GM20000 (cell line): ENCODE measurements at regions not wholly inside any gene's neighbourhood (a gene's known extent, or its start where the extent isn't known, plus 50 kb on each side); places are given as distances from the start of the nearest gene placed in this dataset.

Source experiments
- DNase-seq: peaks from one replicate; pipeline ENCODE4 v3.0.0; 2012; ENCODE audit warnings: low spot score
- CTCF ChIP-seq: IDR thresholded peaks from 2 replicates; pipeline ENCODE4 v1.5.1; 2012; ENCODE audit warnings: mild to moderate bottlenecking, control low read depth; ENCODE audit errors: extremely low read depth, missing control alignments

GRCh38 chr14:51307551-51307950, 67.5 kb downstream of the TMX1 start:
- DNase-seq: no peak
- TF ChIP-seq CTCF: no peak

DNA sequence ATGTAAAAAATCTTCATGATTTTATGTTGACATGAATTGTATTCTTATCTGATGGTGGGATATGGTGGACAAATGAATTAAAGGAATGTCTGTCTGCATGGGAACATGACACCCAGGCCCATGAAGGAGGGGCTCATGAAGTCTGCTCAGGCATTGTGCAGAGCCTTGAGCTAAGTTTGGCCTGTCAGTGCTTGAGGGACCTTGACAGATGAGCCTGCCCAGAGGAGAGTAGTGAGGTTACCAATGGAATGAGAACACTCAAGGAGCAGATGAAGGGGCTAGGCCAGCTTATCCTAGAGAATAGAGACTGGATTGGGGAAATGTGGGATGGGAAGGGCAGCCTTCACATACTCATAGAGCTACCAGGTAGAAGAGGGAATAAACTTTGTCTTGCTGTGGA, 68.8 kb downstream of the TMX1 start:
- TF ChIP-seq CTCF: no peak
- no peak for DNase-seq

- DNase-seq: no peak
- no peak for TF ChIP-seq CTCF
These were observed 70.5 kb downstream of the TMX1 start for GRCh38 chr14:51310505-51310944.

GRCh38 chr14:51314321-51315015, 74.4 kb downstream of the TMX1 start:
- no peak for TF ChIP-seq CTCF

DNA sequence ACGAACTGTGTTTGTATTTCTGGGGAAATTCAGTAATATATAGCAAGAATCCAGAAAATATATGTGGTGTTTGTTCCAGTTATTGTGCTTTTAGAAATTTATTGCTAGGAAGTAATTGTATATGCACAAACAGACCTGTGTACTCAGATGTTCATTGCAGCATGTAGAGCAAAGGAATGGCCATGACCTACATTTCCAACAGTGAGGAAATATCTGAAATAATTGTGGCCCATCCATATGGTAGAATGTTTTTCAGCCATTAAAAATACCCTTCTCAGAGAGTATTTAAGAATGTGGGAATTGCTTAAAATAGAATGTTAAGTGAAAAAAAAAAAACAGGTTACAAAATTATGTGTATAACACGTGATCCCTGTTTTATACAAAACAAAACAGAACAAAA, 77.3 kb downstream of the TMX1 start:
- no peak for DNase-seq
- TF ChIP-seq CTCF: no peak

More at GRCh38 chr14:51314321-51315015, 74.4 kb downstream of the TMX1 start:
- no peak for DNase-seq

- TF ChIP-seq CTCF: no peak
- no peak for DNase-seq
These were observed 79.0 kb downstream of the TMX1 start for GRCh38 chr14:51318813-51319597.

GRCh38 chr14:51321036-51321435, 81.0 kb downstream of the TMX1 start:
- no peak for TF ChIP-seq CTCF
- no peak for DNase-seq
